AG04450 (cell line): ENCODE measurements at regions not wholly inside any gene's neighbourhood (a gene's known extent, or its start where the extent isn't known, plus 50 kb on each side); places are given as distances from the start of the nearest gene placed in this dataset.

Source experiments
- CTCF ChIA-PET: fragments of 300-600, 350-600 bp; formaldehyde crosslinking; extraction: SDS; loops from one replicate; lab custom pipeline; 2022; ENCODE audit warnings: antibody characterized with exemption, inconsistent platforms; lab: Charles Lee
- POLR2A ChIA-PET: fragments of 350-600 bp; formaldehyde crosslinking; extraction: SDS; loops from one replicate; lab custom pipeline; 2021; ENCODE audit warnings: antibody characterized with exemption, inconsistent platforms; lab: Yijun Ruan, JAX
- DNase-seq: peaks from one replicate; pipeline ENCODE4 v3.0.0-alpha.2; 2011; ENCODE audit warnings: low read depth, low spot score
- H3K27ac ChIP-seq: one replicate; pipeline ENCODE4 v1.5.1; 2012; ENCODE audit warnings: low read depth, low read length, control low read depth
- H3K27me3 ChIP-seq: one replicate; pipeline ENCODE4 v1.6.0; 2012; ENCODE audit warnings: low read length; ENCODE audit not compliant: control insufficient read depth, insufficient read depth
- H3K4me3 ChIP-seq: 2 replicates; pipeline ENCODE4 v1.5.1; 2011; ENCODE audit warnings: mild to moderate bottlenecking, low read depth, low read length, control low read depth
- H3K9me3 ChIP-seq: 2 replicates; pipeline ENCODE4 v1.5.1; 2012; ENCODE audit warnings: low read length; ENCODE audit not compliant: control insufficient read depth, insufficient read depth
- TF ChIP-seq, protein P1 (sequence below): IDR thresholded peaks from 2 replicates; pipeline ENCODE4 v1.5.1; 2011; ENCODE audit warnings: low read depth, low read length, control low read depth, inconsistent platforms

DNA sequence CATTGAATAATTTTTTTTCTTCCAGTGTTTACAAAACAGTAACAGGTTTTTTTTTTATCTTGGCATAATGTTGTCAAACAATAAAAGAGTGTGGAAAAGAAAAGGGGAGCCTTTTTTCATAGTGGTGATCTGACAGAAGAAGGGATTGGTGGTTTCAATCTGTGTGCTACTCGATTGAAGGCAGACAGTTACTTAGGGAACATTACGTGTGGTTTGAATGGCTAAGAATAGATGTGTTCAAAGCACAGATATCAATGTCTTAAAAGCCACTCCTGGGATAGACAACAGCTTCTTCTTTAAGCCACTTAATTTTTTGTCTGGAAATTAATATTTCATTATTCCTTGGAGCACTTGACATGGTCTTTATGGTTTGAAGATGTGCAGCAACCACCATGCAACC, 558.6 kb upstream of the ADGRL2 start:
- Histone ChIP-seq H3K27ac (no peak overlapping the region), H3K27me3 (no peaks in the 10 kb centered on the region), H3K4me3 (no peak overlapping the region), H3K9me3 (no peaks in the 10 kb centered on the region)
- no peak for DNase-seq
- POLR2A ChIA-PET: no interaction called here
- CTCF ChIA-PET: no interaction called here
- TF ChIP-seq, protein P1, sequence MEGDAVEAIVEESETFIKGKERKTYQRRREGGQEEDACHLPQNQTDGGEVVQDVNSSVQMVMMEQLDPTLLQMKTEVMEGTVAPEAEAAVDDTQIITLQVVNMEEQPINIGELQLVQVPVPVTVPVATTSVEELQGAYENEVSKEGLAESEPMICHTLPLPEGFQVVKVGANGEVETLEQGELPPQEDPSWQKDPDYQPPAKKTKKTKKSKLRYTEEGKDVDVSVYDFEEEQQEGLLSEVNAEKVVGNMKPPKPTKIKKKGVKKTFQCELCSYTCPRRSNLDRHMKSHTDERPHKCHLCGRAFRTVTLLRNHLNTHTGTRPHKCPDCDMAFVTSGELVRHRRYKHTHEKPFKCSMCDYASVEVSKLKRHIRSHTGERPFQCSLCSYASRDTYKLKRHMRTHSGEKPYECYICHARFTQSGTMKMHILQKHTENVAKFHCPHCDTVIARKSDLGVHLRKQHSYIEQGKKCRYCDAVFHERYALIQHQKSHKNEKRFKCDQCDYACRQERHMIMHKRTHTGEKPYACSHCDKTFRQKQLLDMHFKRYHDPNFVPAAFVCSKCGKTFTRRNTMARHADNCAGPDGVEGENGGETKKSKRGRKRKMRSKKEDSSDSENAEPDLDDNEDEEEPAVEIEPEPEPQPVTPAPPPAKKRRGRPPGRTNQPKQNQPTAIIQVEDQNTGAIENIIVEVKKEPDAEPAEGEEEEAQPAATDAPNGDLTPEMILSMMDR: no peak

DNA sequence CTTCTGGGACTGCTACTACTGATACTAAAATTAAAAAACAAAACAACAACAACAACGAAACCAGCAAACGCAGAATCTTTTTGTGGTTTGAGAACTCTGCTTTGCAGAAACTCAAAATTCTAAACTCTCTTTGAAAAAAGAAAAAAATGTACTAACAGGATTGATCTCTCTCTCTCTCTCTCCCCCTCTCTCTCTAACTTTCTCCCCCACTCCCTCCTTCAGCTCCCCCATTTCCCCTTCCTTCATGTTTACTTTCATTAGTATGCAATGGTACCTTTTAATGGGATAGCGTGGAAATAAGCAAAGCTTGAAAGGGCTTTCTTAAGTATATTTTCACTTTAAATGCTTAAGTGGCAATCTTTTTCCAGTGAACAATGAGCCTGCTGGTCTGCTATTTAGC, 562.6 kb upstream of the ADGRL2 start:
- ChIA-PET CTCF (interaction anchor here (0.6 kb wide), 1 partner anchor 321 kb away, joined by 9 read pairs; no protein-coding TSS in a partner anchor), POLR2A (no interaction called here)
- no peaks in the 10 kb centered on the region for H3K27me3 ChIP-seq
- peak overlapping the region; percentile 7; the same call in 1 of the 2 replicates for H3K4me3 ChIP-seq
- no peaks in the 10 kb centered on the region for H3K9me3 ChIP-seq
- DNase-seq: no peak
- no peak overlapping the region for H3K27ac ChIP-seq
- TF ChIP-seq, protein P1: no peak

DNA sequence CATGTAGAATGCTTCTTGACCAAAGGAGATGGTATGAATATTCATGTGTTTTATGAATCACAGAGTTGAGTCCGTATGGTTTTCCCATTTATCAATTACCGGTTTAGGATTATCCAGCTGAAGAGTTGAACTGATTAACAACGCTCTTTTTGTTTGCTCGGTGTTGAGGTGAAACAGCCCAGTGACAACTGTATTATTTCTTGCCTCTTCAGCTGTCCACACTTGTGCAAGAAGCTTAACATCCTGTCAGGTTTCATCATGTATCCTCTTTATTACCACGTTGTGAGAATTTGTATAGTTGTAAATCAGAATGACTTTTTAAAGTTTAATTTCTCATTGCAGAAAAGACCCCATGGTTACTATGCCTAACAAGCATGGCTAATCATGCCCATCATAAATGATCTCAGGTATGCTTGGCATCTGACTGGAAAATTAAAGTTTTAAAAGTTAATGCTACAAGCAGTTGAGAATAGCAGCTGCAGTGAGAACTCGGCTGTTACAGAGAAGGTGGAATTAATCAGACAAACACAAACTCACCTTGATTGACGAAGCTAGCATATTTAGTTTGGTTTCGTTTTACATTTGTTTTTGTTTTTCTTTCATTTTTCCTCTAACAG, 563.2 kb upstream of the ADGRL2 start:
- Histone ChIP-seq H3K4me3 (peak overlapping the region; percentile 45), H3K9me3 (no peaks in the 10 kb centered on the region), H3K27ac (no peak overlapping the region), H3K27me3 (no peaks in the 10 kb centered on the region)
- TF ChIP-seq, protein P1: no peak
- DNase-seq: no peak
- POLR2A ChIA-PET: no interaction called here
- CTCF ChIA-PET: no interaction called here

DNA sequence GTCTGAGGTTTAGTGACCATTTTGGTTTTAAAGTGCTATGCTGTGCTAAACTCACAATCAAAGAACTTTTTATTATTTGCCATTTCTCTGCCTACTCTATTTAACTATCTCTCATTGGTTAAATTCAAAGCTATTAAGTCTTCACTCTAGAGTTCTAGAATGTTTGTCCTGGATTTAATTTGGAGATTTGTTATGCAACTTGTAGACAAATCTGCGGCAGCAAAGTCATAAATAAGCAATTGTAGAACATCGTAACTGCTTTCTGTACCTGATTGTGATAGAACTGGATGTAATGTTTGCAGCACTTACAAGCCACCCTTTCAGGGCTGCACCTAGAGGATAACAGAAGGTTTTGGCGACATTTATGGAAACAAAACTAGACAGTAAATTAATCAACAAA, 566.5 kb upstream of the ADGRL2 start:
- no peak overlapping the region for H3K27ac ChIP-seq
- ChIA-PET POLR2A (no interaction called here), CTCF (no interaction called here)
- H3K4me3 ChIP-seq: no peak overlapping the region
- H3K27me3 ChIP-seq: no peaks in the 10 kb centered on the region
- TF ChIP-seq, protein P1: no peak
- H3K9me3 ChIP-seq: no peaks in the 10 kb centered on the region
- DNase-seq: no peak

DNA sequence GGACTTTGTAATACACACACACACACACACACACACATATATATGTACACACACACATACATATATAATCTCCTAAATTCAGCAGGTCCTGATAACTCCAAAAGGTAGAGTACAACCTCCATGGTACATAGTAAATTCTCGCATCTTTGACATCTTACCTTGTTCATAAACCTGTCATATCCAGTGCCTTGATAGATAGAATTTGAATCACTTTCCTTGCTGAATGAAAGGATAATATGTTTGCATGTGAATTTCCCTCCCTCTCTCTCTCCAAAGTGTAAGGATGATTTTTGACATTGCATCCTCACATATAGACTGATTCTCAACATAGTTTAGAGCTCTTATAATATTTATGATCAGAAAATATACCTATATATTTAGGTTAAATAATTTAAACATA, 567.1 kb upstream of the ADGRL2 start:
- POLR2A ChIA-PET: no interaction called here
- Histone ChIP-seq H3K9me3 (no peaks in the 10 kb centered on the region), H3K27me3 (no peaks in the 10 kb centered on the region), H3K27ac (no peak overlapping the region), H3K4me3 (no peak overlapping the region)
- DNase-seq: no peak
- TF ChIP-seq, protein P1: no peak
- CTCF ChIA-PET: no interaction called here
